H1 (cell line): ENCODE measurements at regions not wholly inside any gene's neighbourhood (a gene's known extent, or its start where the extent isn't known, plus 50 kb on each side); places are given as distances from the start of the nearest gene placed in this dataset.

Experiments
- CTCF ChIA-PET: fragments of 300-600 bp; sonication (Branson Sonifier 250); formaldehyde crosslinking; loops from one replicate; lab custom pipeline; 2021; ENCODE audit not compliant: partially characterized antibody; lab: Charles Lee
- POLR2A ChIA-PET: fragments of 300-600 bp; sonication (Branson Sonifier 250); formaldehyde crosslinking; loops from one replicate; lab custom pipeline; 2021; ENCODE audit warnings: inconsistent platforms; ENCODE audit not compliant: partially characterized antibody; lab: Charles Lee
- DNase-seq, 2 experiments: peaks; one replicate each; pipeline versions ENCODE4 v3.0.0 to v3.0.0-alpha.2; 2010 to 2022; ENCODE audit warnings: low spot score in 2 of 2, low read depth in 1 of 2, mixed read lengths in 1 of 2
- FAIRE-seq: peaks from 2 replicates; lab custom pipeline; 2011; peaks lifted over from hg19 to GRCh38; lab: Jason Lieb, UNC
- H2AFZ ChIP-seq: 2 replicates; pipeline ENCODE4 v1.8.1; 2012; ENCODE audit warnings: low read length, inconsistent platforms
- H2AK5ac ChIP-seq: 2 replicates; pipeline ENCODE4 v1.6.1; 2013; ENCODE audit warnings: low read depth, low read length
- H2BK120ac ChIP-seq: replicated peaks from 2 replicates; pipeline ENCODE3; 2013; ENCODE audit warnings: low read depth, low read length, inconsistent platforms
- H2BK12ac ChIP-seq: 2 replicates; pipeline ENCODE4 v1.6.1; 2013; ENCODE audit warnings: low read depth, low read length
- H2BK15ac ChIP-seq: 2 replicates; pipeline ENCODE4 v1.6.1; 2013; ENCODE audit warnings: low read length
- H2BK20ac ChIP-seq: 2 replicates; pipeline ENCODE4 v1.6.1; 2013; ENCODE audit warnings: low read length
- H2BK5ac ChIP-seq: 2 replicates; pipeline ENCODE4 v1.6.1; 2013; ENCODE audit warnings: low read depth, low read length
- H3K14ac ChIP-seq: 2 replicates; pipeline ENCODE4 v1.6.1; 2013; ENCODE audit warnings: inconsistent platforms; ENCODE audit not compliant: insufficient read length
- H3K18ac ChIP-seq: 2 replicates; pipeline ENCODE4 v1.6.1; 2013; ENCODE audit warnings: low read length; ENCODE audit errors: extremely low read depth
- H3K23ac ChIP-seq: 2 replicates; pipeline ENCODE4 v1.6.1; 2013; ENCODE audit warnings: inconsistent platforms; ENCODE audit not compliant: insufficient read length
- H3K23me2 ChIP-seq: 2 replicates; pipeline ENCODE4 v1.6.1; 2013; ENCODE audit warnings: low read depth, low read length
- H3K27ac ChIP-seq: 2 replicates; pipeline ENCODE4 v1.6.1; 2011; ENCODE audit warnings: low read depth, low read length, inconsistent platforms
- H3K27me3 ChIP-seq, 4 experiments: replicated peaks in 1 of 4; 1 replicate in 1 of 4; 2 replicates in 3 of 4; pipeline versions ENCODE4 v1.6.1 to v1.8.1; 2011 to 2013; ENCODE audit warnings: low read length in 3 of 4, mild to moderate bottlenecking in 3 of 4, inconsistent platforms in 2 of 4, mixed read lengths in 2 of 4, moderate library complexity in 1 of 4; ENCODE audit not compliant: control insufficient read depth in 3 of 4, insufficient read depth in 3 of 4; ENCODE audit errors: extremely low read depth in 1 of 4
- H3K36me3 ChIP-seq, 4 experiments: 2 replicates each; pipeline versions ENCODE4 v1.6.1 to v1.8.1; 2011 to 2013; ENCODE audit warnings: mild to moderate bottlenecking in 4 of 4, low read length in 3 of 4, moderate library complexity in 2 of 4, control low read depth in 1 of 4, inconsistent platforms in 1 of 4; ENCODE audit not compliant: insufficient read depth in 4 of 4, control insufficient read depth in 2 of 4
- H3K4ac ChIP-seq: replicated peaks from 2 replicates; pipeline ENCODE3; 2013; ENCODE audit warnings: low read length, low read depth, mixed read lengths, inconsistent platforms; ENCODE audit not compliant: insufficient read length
- H3K4me1 ChIP-seq, 4 experiments: replicated peaks in 1 of 4; 1 replicate in 1 of 4; 2 replicates in 3 of 4; pipeline versions ENCODE4 v1.6.1 to v1.8.1; 2011 to 2013; ENCODE audit warnings: low read length in 3 of 4, inconsistent platforms in 2 of 4, mixed read lengths in 1 of 4; ENCODE audit not compliant: insufficient read depth in 4 of 4, control insufficient read depth in 3 of 4
- H3K4me2 ChIP-seq, 2 experiments: 2 replicates each; pipeline versions ENCODE4 v1.6.1 to v1.8.1; 2011 to 2013; ENCODE audit warnings: low read depth in 2 of 2, low read length in 2 of 2, control low read depth in 1 of 2, inconsistent platforms in 1 of 2, mild to moderate bottlenecking in 1 of 2; ENCODE audit not compliant: insufficient read depth in 1 of 2
- H3K4me3 ChIP-seq, 4 experiments: fragments of 200-600, 300-600 bp in 1 of 4; sonication (generic), shearing (Covaris generic), sonication (Bioruptor Twin) in 1 of 4; 2 replicates each; pipeline versions ENCODE4 v1.5.1 to v1.8.1; 2011 to 2016; ENCODE audit warnings: low read length in 4 of 4, low read depth in 3 of 4, control low read depth in 2 of 4, inconsistent platforms in 2 of 4, mild to moderate bottlenecking in 2 of 4, mixed read lengths in 1 of 4, moderate library complexity in 1 of 4; ENCODE audit not compliant: insufficient read depth in 2 of 4; ENCODE audit errors: extremely low read depth in 1 of 4
- H3K56ac ChIP-seq: replicated peaks from 2 replicates; pipeline ENCODE3; 2013; ENCODE audit warnings: low read depth, mild to moderate bottlenecking, mixed read lengths, low read length, inconsistent platforms; ENCODE audit not compliant: insufficient read length
- H3K79me1 ChIP-seq: 2 replicates; pipeline ENCODE4 v1.6.1; 2013; ENCODE audit warnings: low read depth, low read length, control low read depth
- H3K79me2 ChIP-seq, 2 experiments: 2 replicates each; pipeline versions ENCODE4 v1.6.1 to v1.8.1; 2012 to 2013; ENCODE audit warnings: low read length in 2 of 2, mild to moderate bottlenecking in 2 of 2, inconsistent platforms in 1 of 2; ENCODE audit not compliant: insufficient read depth in 2 of 2, control insufficient read depth in 1 of 2
- H3K9ac ChIP-seq, 4 experiments: replicated peaks in 1 of 4; 1 replicate in 1 of 4; 2 replicates in 3 of 4; pipeline versions ENCODE4 v1.6.1 to v1.8.1; 2011 to 2013; ENCODE audit warnings: low read depth in 3 of 4, low read length in 3 of 4, control low read depth in 2 of 4, mild to moderate bottlenecking in 2 of 4, moderate library complexity in 2 of 4, inconsistent platforms in 1 of 4; ENCODE audit errors: extremely low read depth in 1 of 4
- H3K9me3 ChIP-seq, 2 experiments: 2 replicates each; pipeline versions ENCODE4 v1.6.1 to v1.8.1; 2012 to 2013; ENCODE audit warnings: mild to moderate bottlenecking in 2 of 2, moderate library complexity in 2 of 2, control low read depth in 1 of 2, inconsistent platforms in 1 of 2, low read depth in 1 of 2, low read length in 1 of 2, mixed read lengths in 1 of 2; ENCODE audit not compliant: insufficient read depth in 2 of 2
- H4K20me1 ChIP-seq, 2 experiments: replicated peaks in 1 of 2; 2 replicates each; pipeline versions ENCODE3 to v1.8.1; 2011 to 2013; ENCODE audit warnings: inconsistent platforms in 2 of 2, low read length in 2 of 2, mild to moderate bottlenecking in 1 of 2; ENCODE audit not compliant: insufficient read depth in 2 of 2, control insufficient read depth in 1 of 2
- H4K5ac ChIP-seq: 2 replicates; pipeline ENCODE4 v1.6.1; 2013; ENCODE audit warnings: low read length, low read depth, mixed read lengths, inconsistent platforms; ENCODE audit not compliant: insufficient read length
- H4K8ac ChIP-seq: 2 replicates; pipeline ENCODE4 v1.8.0; 2013; ENCODE audit warnings: mild to moderate bottlenecking, moderate library complexity, low read length, inconsistent platforms; ENCODE audit not compliant: insufficient read depth; ENCODE audit errors: extremely low read depth
- H4K91ac ChIP-seq: replicated peaks from 2 replicates; pipeline ENCODE3; 2013; ENCODE audit warnings: low read length, mixed read lengths, inconsistent platforms; ENCODE audit not compliant: insufficient read length
- ATF2 ChIP-seq: IDR thresholded peaks from 2 replicates; pipeline ENCODE4 v1.6.1; 2012; ENCODE audit warnings: low read length, inconsistent platforms
- BACH1 ChIP-seq: IDR thresholded peaks from 2 replicates; pipeline ENCODE4 v1.6.1; 2012; ENCODE audit warnings: low read length, improper control_type of control experiment
- BRCA1 ChIP-seq: IDR thresholded peaks from 2 replicates; pipeline ENCODE4 v1.6.1; 2012; ENCODE audit warnings: low read depth, low read length, improper control_type of control experiment
- CBX8 ChIP-seq: fragments of 300-800, 300-1000 bp; sonication (generic); IDR thresholded peaks from 2 replicates; pipeline ENCODE4 v1.7.1; 2016; ENCODE audit warnings: low read depth, low read length, borderline replicate concordance
- EGR1 ChIP-seq: IDR thresholded peaks from 2 replicates; pipeline ENCODE4 v1.6.1; 2011; ENCODE audit warnings: low read depth, low read length, borderline replicate concordance
- EP300 ChIP-seq, 2 experiments: IDR thresholded peaks; 1 replicate in 1 of 2; 2 replicates in 1 of 2; pipeline ENCODE4 v1.6.1; 2011 to 2012; ENCODE audit warnings: low read depth in 2 of 2, low read length in 2 of 2, mild to moderate bottlenecking in 2 of 2, borderline replicate concordance in 1 of 2, inconsistent platforms in 1 of 2, moderate library complexity in 1 of 2
- EZH2 ChIP-seq: fragments of 200-600 bp; sonication (generic); IDR thresholded peaks from 2 replicates; pipeline ENCODE4 v1.7.1; 2012; ENCODE audit warnings: low read depth, mild to moderate bottlenecking, moderate library complexity, low read length, inconsistent platforms; ENCODE audit not compliant: severe bottlenecking
- HDAC2 ChIP-seq, 2 experiments: fragments of 300-600 bp in 1 of 2; sonication (generic) in 1 of 2; IDR thresholded peaks; 2 replicates each; pipeline ENCODE4 v1.6.1; 2011 to 2012; ENCODE audit warnings: low read depth in 2 of 2, low read length in 2 of 2, mild to moderate bottlenecking in 2 of 2, moderate library complexity in 2 of 2, borderline replicate concordance in 1 of 2, inconsistent platforms in 1 of 2
- JUND ChIP-seq: IDR thresholded peaks from 2 replicates; pipeline ENCODE4 v1.6.1; 2011; ENCODE audit warnings: mild to moderate bottlenecking, improper control_type of control experiment, low read length
- KDM5A ChIP-seq: fragments of 200-600 bp; IDR thresholded peaks from 2 replicates; pipeline ENCODE4 v1.7.1; 2012; ENCODE audit warnings: mild to moderate bottlenecking, low read length, inconsistent platforms, mixed read lengths
- NANOG ChIP-seq: IDR thresholded peaks from 2 replicates; pipeline ENCODE4 v1.6.1; 2011; ENCODE audit warnings: low read length, low read depth, mild to moderate bottlenecking, inconsistent platforms; ENCODE audit not compliant: insufficient read depth, poor library complexity, severe bottlenecking
- POU5F1 ChIP-seq: IDR thresholded peaks from 2 replicates; pipeline ENCODE4 v1.6.1; 2011; ENCODE audit warnings: low read depth, mild to moderate bottlenecking, low read length, moderate library complexity
- TCF12 ChIP-seq: IDR thresholded peaks from 2 replicates; pipeline ENCODE4 v1.6.1; 2011; ENCODE audit warnings: low read depth, mild to moderate bottlenecking, low read length
- WGBS, 2 experiments: shearing (Covaris generic) in 1 of 2; methylation state at CpG; one replicate each; pipeline versions ENCODE4 v1.1.6 to v1.1.7; 2013 to 2015; ENCODE audit warnings: low lambda C conversion rate in 2 of 2, mixed read lengths in 2 of 2, inconsistent platforms in 1 of 2, low coverage in 1 of 2, missing lambda C conversion rate in 1 of 2; ENCODE audit not compliant: insufficient replicate concordance in 2 of 2, insufficient coverage in 1 of 2, insufficient read length in 1 of 2; ENCODE audit errors: extremely low coverage in 1 of 2, missing lambda C conversion rate in 1 of 2; 5-methylcytosine and 5-hydroxymethylcytosine counted together

- H3K36me3 ChIP-seq: no peaks in the 10 kb centered on the region
- WGBS, 2 experiments: 86% methylated on average over 1 of the region's 1 CpG; no CpG with 5 or more reads in 1 of the 2 experiments
- H4K5ac ChIP-seq: no peak overlapping the region
- no peak overlapping the region for H3K9ac ChIP-seq
- H2BK12ac ChIP-seq: no peak overlapping the region
- H3K4me3 ChIP-seq: no peak overlapping the region
- FAIRE-seq: no peak
- H3K79me2 ChIP-seq: no peaks in the 10 kb centered on the region
- H3K4me1 ChIP-seq: no peaks in the 10 kb centered on the region
- no peak overlapping the region for H3K4me2 ChIP-seq
- CTCF ChIA-PET: interaction anchor here (1.0 kb wide), 1 partner anchor 384 kb away, joined by 3 read pairs; no protein-coding TSS in a partner anchor
- H3K23me2 ChIP-seq: no peaks in the 10 kb centered on the region
- no peaks in the 10 kb centered on the region for H4K20me1 ChIP-seq
- 0 out of 4 replicates have a peak, but pooled peaks cover 0 to 2% of the 10 kb centered on the region in 2 experiments for H3K9me3 ChIP-seq
- H2AK5ac ChIP-seq: no peak overlapping the region
- H4K8ac ChIP-seq: no peak overlapping the region
- H3K56ac ChIP-seq: no peak overlapping the region
- no peak overlapping the region for H2BK20ac ChIP-seq
- H3K14ac ChIP-seq: no peak overlapping the region
- H3K27me3 ChIP-seq: no peaks in the 10 kb centered on the region
- no peaks in the 10 kb centered on the region for H3K79me1 ChIP-seq
- H4K91ac ChIP-seq: no peak overlapping the region
- no peak overlapping the region for H3K18ac ChIP-seq
- H2BK5ac ChIP-seq: no peak overlapping the region
- no peak overlapping the region for H2BK120ac ChIP-seq
- no peak overlapping the region for H2BK15ac ChIP-seq
- POLR2A ChIA-PET: no interaction called here
- H3K4ac ChIP-seq: no peak overlapping the region
- no peak for DNase-seq
- H3K27ac ChIP-seq: no peak overlapping the region
- H2AFZ ChIP-seq: no peak overlapping the region
- no peak overlapping the region for H3K23ac ChIP-seq
- TF ChIP-seq EP300 (IDR thresholded peaks at IDR 0.05; ENCODE audit: borderline replicate concordance in 1 of 2, low read depth in 2 of 2, low read length in 2 of 2) (no peak), TCF12 (no peak), HDAC2 (IDR thresholded peaks at IDR 0.05; ENCODE audit: borderline replicate concordance in 1 of 2, low read depth in 2 of 2, low read length in 2 of 2) (no peak), EZH2 (no peak), JUND (no peak), ATF2 (no peak), BRCA1 (no peak), NANOG (no peak), EGR1 (no peak), BACH1 (no peak), POU5F1 (no peak), KDM5A (no peak), CBX8 (no peak)
These were observed 103.9 kb upstream of the TACR1 start for GRCh38 chr2:75303227-75303626.
